B cell (primary cell): ENCODE measurements at regions not wholly inside any gene's neighbourhood (a gene's known extent, or its start where the extent isn't known, plus 50 kb on each side); places are given as distances from the start of the nearest gene placed in this dataset.

ENCODE experiments used
- ATAC-seq: fragments of 200-7000 bp; cut with Tn5 transposase; one replicate; pipeline ENCODE4 v1.10.0; 2021; ENCODE audit warnings: low read depth, mild to moderate bottlenecking, moderate number of reproducible peaks, moderate library complexity
- CTCF ChIA-PET: fragments of 350-600 bp; sonication (Branson Sonifier 250); formaldehyde crosslinking; loops from one replicate; lab custom pipeline; 2021; ENCODE audit warnings: antibody characterized with exemption, inconsistent platforms; lab: Charles Lee
- POLR2A ChIA-PET: fragments of 350-600 bp; sonication (Branson Sonifier 250); formaldehyde crosslinking; loops from one replicate; lab custom pipeline; 2021; ENCODE audit warnings: antibody characterized with exemption; lab: Charles Lee
- DNase-seq: peaks from one replicate; pipeline ENCODE4 v3.0.0; 2013
- H2AFZ ChIP-seq: 2 replicates; pipeline ENCODE4 v1.6.1; 2012; ENCODE audit warnings: mild to moderate bottlenecking, low read depth, low read length; ENCODE audit not compliant: insufficient read depth, poor library complexity, severe bottlenecking
- H3K27ac ChIP-seq, 2 donors: 1 replicate in 1 of 2; 2 replicates in 1 of 2; pipeline ENCODE4 v1.5.1; 2012 to 2013; ENCODE audit warnings: low read length in 2 of 2, mild to moderate bottlenecking in 2 of 2, moderate library complexity in 1 of 2
- H3K27me3 ChIP-seq, 4 experiments: fragments of 200-600 bp in 1 of 4; sonication (generic) in 1 of 4; replicated peaks in 1 of 4; 1 replicate in 2 of 4; 2 replicates in 2 of 4; pipeline versions ENCODE4 v1.6.1 to v1.7.0; 2013 to 2016; ENCODE audit warnings: low read length in 3 of 4, mild to moderate bottlenecking in 2 of 4, mixed read lengths in 1 of 4, moderate library complexity in 1 of 4; ENCODE audit not compliant: insufficient read depth in 4 of 4, control insufficient read depth in 3 of 4; ENCODE audit errors: control extremely low read depth in 1 of 4
- H3K36me3 ChIP-seq, 2 experiments: replicated peaks in 1 of 2; 1 replicate in 1 of 2; 2 replicates in 1 of 2; pipeline versions ENCODE4 v1.6.1 to v1.7.1; 2013; ENCODE audit warnings: low read length in 1 of 2; ENCODE audit not compliant: insufficient read depth in 2 of 2, control insufficient read depth in 1 of 2; ENCODE audit errors: control extremely low read depth in 1 of 2, extremely low read depth in 1 of 2
- H3K4me1 ChIP-seq, 2 donors: fragments of 200-600 bp in 1 of 2; sonication (generic) in 1 of 2; 1 replicate in 1 of 2; 2 replicates in 1 of 2; pipeline versions ENCODE4 v1.5.1 to v1.6.1; 2013 to 2017; ENCODE audit warnings: low read length in 2 of 2; ENCODE audit not compliant: control insufficient read depth in 2 of 2, insufficient read depth in 2 of 2
- H3K4me2 ChIP-seq: replicated peaks from 2 replicates; pipeline ENCODE3; 2012; ENCODE audit warnings: mild to moderate bottlenecking, low read depth, low read length; ENCODE audit not compliant: poor library complexity, severe bottlenecking
- H3K4me3 ChIP-seq, 5 experiments: fragments of 200-600 bp in 1 of 5; sonication (generic) in 1 of 5; 1 replicate in 3 of 5; 2 replicates in 2 of 5; pipeline versions ENCODE4 v1.5.1 to v1.7.0; 2011 to 2016; ENCODE audit warnings: low read length in 4 of 5, mild to moderate bottlenecking in 4 of 5, low read depth in 2 of 5, control low read depth in 1 of 5, moderate library complexity in 1 of 5; ENCODE audit not compliant: insufficient read depth in 1 of 5; ENCODE audit errors: control extremely low read depth in 1 of 5, extremely low read depth in 1 of 5
- H3K79me2 ChIP-seq: fragments of 200-600 bp; sonication (generic); one replicate; pipeline ENCODE4 v1.6.0; 2016; ENCODE audit warnings: low read length; ENCODE audit not compliant: control insufficient read depth, insufficient read depth
- H3K9ac ChIP-seq: fragments of 200-600 bp; sonication (generic); 2 replicates; pipeline ENCODE4 v1.6.1; 2017; ENCODE audit warnings: mild to moderate bottlenecking, low read length, moderate library complexity
- H3K9me3 ChIP-seq, 3 donors: one replicate each; pipeline versions ENCODE4 v1.6.1 to v1.7.1; 2013; ENCODE audit warnings: low read length in 2 of 3; ENCODE audit not compliant: control insufficient read depth in 2 of 3, insufficient read depth in 1 of 3; ENCODE audit errors: control extremely low read depth in 1 of 3
- H4K20me1 ChIP-seq: 2 replicates; pipeline ENCODE4 v1.6.0; 2012; ENCODE audit warnings: mild to moderate bottlenecking, low read length; ENCODE audit not compliant: insufficient read depth, control insufficient read depth, poor library complexity, severe bottlenecking
- H3K27ac Mint-ChIP-seq: one replicate; pipeline ENCODE4 v1.8.0; 2021; ENCODE audit warnings: mixed read lengths
- H3K27me3 Mint-ChIP-seq: one replicate; pipeline ENCODE4 v1.8.0; 2021; ENCODE audit warnings: mixed read lengths
- H3K4me1 Mint-ChIP-seq: one replicate; pipeline ENCODE4 v1.8.0; 2021; ENCODE audit warnings: mixed read lengths
- H3K4me3 Mint-ChIP-seq: one replicate; pipeline ENCODE4 v1.8.0; 2021; ENCODE audit warnings: mixed read lengths
- H3K9me3 Mint-ChIP-seq: one replicate; pipeline ENCODE4 v1.8.0; 2022; ENCODE audit warnings: mixed read lengths; ENCODE audit not compliant: insufficient read depth
- CTCF ChIP-seq: fragments of 200-600 bp; IDR thresholded peaks from one replicate; pipeline ENCODE4 v1.8.0; 2022; ENCODE audit warnings: antibody characterized with exemption, mild to moderate bottlenecking
- EZH2 ChIP-seq: IDR thresholded peaks from 2 replicates; pipeline ENCODE4 v1.6.1; 2012; ENCODE audit warnings: borderline replicate concordance, low read depth, mild to moderate bottlenecking, moderate library complexity, low read length; ENCODE audit not compliant: insufficient read depth, poor library complexity, severe bottlenecking
- WGBS: methylation state at CpG from one replicate; pipeline ENCODE4 v1.1.5; 2013; ENCODE audit warnings: missing lambda C conversion rate; ENCODE audit not compliant: insufficient coverage; 5-methylcytosine and 5-hydroxymethylcytosine counted together
- intact Hi-C: fragments of 100-400 bp; cut with micrococcal nuclease; formaldehyde crosslinking; loops from one replicate; pipeline ENCODE4 v1.10.0; 2022

GRCh38 chr9:89748021-89748670, 143.3 kb downstream of the GADD45G start:
- no peaks in the 10 kb centered on the region for H3K79me2 ChIP-seq
- H3K4me2 ChIP-seq = no peak overlapping the region
- Mint-ChIP-seq H3K4me3 (no peak overlapping the region), H3K27ac (peak overlapping the region; percentile 32), H3K9me3 (no peaks in the 10 kb centered on the region), H3K27me3 (peaks cover 3% of the 10 kb centered on the region), H3K4me1 (peaks cover 27% of the 10 kb centered on the region)
- no peaks in the 10 kb centered on the region for H4K20me1 ChIP-seq
- ChIA-PET CTCF (no interaction called here), POLR2A (no interaction called here)
- H3K27me3 ChIP-seq = no peaks in the 10 kb centered on the region
- intact Hi-C loops = loop anchor here (10.0 kb wide), 1 partner anchor 67 kb away; no protein-coding TSS in a partner anchor
- TF ChIP-seq CTCF (no peak), EZH2 (no peak)
- H3K9me3 ChIP-seq = peaks cover 0 to 11% (median 7%) of the 10 kb centered on the region in 3 donors
- ATAC-seq = no peak
- WGBS = 72% methylated on average over 6 of the region's 6 CpGs
- no peak overlapping the region for H3K27ac ChIP-seq
- H3K36me3 ChIP-seq = no peaks in the 10 kb centered on the region
- H3K4me1 ChIP-seq = peaks cover 16 to 31% of the 10 kb centered on the region in 2 donors
- H2AFZ ChIP-seq = no peak overlapping the region
- no peak for DNase-seq
- H3K4me3 ChIP-seq = no peak overlapping the region
- no peak overlapping the region for H3K9ac ChIP-seq

- TF ChIP-seq EZH2 (no peak), CTCF (no peak)
- Mint-ChIP-seq H3K4me1 (peaks cover 19% of the 10 kb centered on the region), H3K27ac (no peak overlapping the region), H3K27me3 (peaks cover 3% of the 10 kb centered on the region), H3K9me3 (no peaks in the 10 kb centered on the region), H3K4me3 (no peak overlapping the region)
- Histone ChIP-seq H2AFZ (no peak overlapping the region), H3K4me3 (no peak overlapping the region), H3K4me1 (peaks cover 7 to 23% of the 10 kb centered on the region in 2 donors), H3K27ac (no peak overlapping the region), H3K36me3 (no peaks in the 10 kb centered on the region), H3K9ac (no peak overlapping the region), H3K79me2 (no peaks in the 10 kb centered on the region), H4K20me1 (no peaks in the 10 kb centered on the region), H3K27me3 (no peaks in the 10 kb centered on the region), H3K4me2 (no peak overlapping the region), H3K9me3 (peaks cover 0 to 11% (median 7%) of the 10 kb centered on the region in 3 donors)
- ATAC-seq (no peak), DNase-seq (no peak)
- WGBS = 53% methylated on average over 6 of the region's 6 CpGs
- ChIA-PET CTCF (no interaction called here), POLR2A (no interaction called here)
- intact Hi-C loops = loop anchor here (10.0 kb wide), 1 partner anchor 66 kb away; no protein-coding TSS in a partner anchor
These were observed 144.2 kb downstream of the GADD45G start for GRCh38 chr9:89748831-89749499.
